SHP77 treated with DMSO at 0.1 percent for 48 hours (cell line): ENCODE measurements at regions not wholly inside any gene's neighbourhood (a gene's known extent, or its start where the extent isn't known, plus 50 kb on each side); places are given as distances from the start of the nearest gene placed in this dataset.
"Not testable (repeated sequence)": the region's sequence is repeated elsewhere in the genome, so short reads cannot be mapped to it uniquely, and the experiment has no call there.

Source experiments
- DNase-seq: peaks from one replicate; lab custom pipeline; 2025; lab: John Stamatoyannopoulos, UW

DNA sequence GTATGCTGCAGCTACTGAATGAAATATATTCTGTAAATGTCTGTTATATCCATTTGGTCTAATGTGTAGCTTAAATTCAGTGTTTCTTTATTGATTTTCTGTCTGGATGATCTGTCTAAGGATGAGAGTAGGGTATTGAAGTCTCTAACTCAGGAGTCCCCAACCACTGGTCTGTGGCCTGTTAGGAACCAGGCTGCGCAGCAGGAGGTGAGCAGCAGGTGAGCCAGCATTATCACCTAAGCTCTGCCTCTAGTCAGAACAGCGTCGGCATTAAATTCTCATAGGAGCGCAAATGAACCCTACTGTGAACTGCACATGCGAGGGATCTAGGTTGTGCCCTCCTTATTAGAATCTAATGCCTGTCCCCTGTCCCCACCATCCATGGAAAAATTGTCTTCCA is 329.7 kb upstream of the RGS6 start:
- no peak for DNase-seq

- DNase-seq: no peak
Measured at GRCh38 chr14:71604231-71604630, 328.0 kb upstream of the RGS6 start.

GRCh38 chr14:71606064-71606463 is 326.2 kb upstream of the RGS6 start:
- no peak for DNase-seq

- DNase-seq: no peak
Measured at GRCh38 chr14:71606575-71606974, 325.7 kb upstream of the RGS6 start.

DNA sequence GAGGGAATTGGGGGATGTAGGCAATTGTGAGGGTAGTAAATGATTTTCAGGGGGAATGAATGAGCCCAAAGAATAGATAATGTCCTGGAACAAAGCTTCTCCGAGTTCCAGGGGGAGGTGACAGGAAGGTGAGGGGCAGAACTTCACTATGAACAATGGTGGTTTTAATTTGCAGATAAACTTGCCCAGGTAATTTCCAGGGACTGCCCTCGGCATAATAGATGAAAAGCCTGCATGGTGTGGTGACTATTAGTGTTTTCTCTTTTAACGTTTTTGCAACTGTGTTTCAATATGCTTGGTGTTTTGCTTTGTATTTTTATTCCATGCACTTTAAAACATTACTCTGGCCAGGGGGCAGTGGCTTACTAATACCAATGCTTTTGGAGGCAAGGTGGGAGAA is 325.2 kb upstream of the RGS6 start:
- no peak for DNase-seq

GRCh38 chr14:71610149-71610548 is 322.1 kb upstream of the RGS6 start:
- DNase-seq: no peak

- DNase-seq: no peak
Measured at GRCh38 chr14:71610797-71611196, 321.4 kb upstream of the RGS6 start.

DNA sequence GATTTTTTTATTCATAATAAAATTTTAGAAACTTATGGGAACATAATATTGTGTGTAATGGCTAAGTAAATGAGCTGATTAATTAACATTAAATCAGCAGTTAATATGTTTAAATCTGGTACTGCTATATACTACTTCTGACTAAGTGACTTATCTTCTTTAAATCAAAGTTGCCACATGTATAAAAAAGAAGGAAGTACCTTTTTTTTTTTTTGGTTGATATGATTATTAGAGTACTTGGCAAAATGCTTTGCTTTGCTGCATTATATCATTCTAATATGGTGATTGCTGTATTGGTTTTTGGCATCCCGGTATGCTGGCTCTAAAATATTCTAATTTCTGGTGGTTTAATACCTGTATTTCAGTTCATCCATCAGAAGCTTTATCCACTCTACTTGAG is 319.1 kb upstream of the RGS6 start:
- DNase-seq: no peak

DNA sequence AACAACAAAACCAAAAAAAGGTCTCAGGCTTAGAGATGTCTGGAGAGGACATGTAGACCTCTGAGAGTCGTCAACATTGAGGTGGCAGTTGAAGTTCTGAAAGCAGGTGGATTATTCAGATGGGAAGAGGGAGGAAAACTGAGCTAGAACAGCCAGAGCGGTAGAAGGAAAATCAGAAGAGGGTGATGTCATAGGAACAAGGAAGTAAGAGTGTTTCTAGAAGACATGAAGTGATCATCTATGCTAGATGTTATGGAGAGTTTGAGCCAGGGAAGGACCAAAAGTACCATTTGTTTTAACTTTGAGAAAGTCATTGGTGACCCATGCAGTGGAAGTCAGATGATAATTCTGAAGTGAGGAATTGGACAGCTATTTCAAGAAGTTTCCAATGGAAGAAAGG is 316.2 kb upstream of the RGS6 start:
- no peak for DNase-seq

- DNase-seq: no peak
Measured at GRCh38 chr14:71618047-71618446, 314.2 kb upstream of the RGS6 start.

GRCh38 chr14:71618716-71619115 is 313.5 kb upstream of the RGS6 start:
- DNase-seq: no peak

GRCh38 chr14:71619472-71619871 is 312.8 kb upstream of the RGS6 start:
- DNase-seq: no peak

- no peak for DNase-seq
Measured at GRCh38 chr14:71620401-71620800, 311.8 kb upstream of the RGS6 start.

DNA sequence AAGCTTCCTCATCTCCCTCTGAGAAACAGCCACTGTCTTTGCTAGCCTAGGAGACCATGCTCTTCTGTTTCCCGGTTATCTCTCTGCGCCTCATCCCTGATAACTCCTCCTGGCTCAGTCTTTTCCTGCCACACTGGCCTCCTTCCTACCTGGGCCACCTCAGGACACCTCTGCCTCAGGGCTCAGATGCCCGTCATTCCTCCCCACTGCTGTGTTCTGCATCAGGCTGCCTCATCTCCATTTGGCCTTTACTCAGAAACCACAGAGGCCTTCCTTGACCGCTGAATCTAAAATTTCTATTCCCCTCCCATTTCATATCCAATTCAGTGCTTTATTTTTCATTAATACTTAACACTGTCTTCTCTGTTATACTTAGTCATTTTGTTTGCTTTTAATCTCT is 311.0 kb upstream of the RGS6 start:
- no peak for DNase-seq

- no peak for DNase-seq
Measured at GRCh38 chr14:71621980-71622605, 310.1 kb upstream of the RGS6 start.

- no peak for DNase-seq
Measured at GRCh38 chr14:71623939-71624338, 308.3 kb upstream of the RGS6 start.

- DNase-seq: no peak
Measured at GRCh38 chr14:71625175-71625574, 307.1 kb upstream of the RGS6 start.

GRCh38 chr14:71625891-71626701 is 306.1 kb upstream of the RGS6 start:
- DNase-seq: no peak

DNA sequence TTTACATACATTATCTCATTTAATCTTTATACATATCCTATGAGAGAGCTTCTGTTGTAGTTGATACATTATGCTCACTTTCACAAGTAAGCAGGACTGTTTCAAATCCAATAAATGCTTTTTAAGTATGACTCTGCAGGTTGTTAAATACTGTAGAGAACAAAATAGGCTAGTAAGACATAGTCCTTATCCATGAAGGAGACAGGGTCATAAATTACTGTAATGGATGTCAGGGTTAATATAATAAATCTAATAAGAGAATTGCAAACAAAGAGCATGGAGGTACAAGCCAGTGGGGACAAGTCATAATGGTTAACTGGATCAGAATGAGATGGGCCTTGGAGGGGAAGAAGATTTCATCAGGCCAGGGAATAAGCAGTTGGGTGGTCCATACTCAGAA is 303.8 kb upstream of the RGS6 start:
- DNase-seq: no peak

GRCh38 chr14:71629250-71629649 is 303.0 kb upstream of the RGS6 start:
- no peak for DNase-seq

DNA sequence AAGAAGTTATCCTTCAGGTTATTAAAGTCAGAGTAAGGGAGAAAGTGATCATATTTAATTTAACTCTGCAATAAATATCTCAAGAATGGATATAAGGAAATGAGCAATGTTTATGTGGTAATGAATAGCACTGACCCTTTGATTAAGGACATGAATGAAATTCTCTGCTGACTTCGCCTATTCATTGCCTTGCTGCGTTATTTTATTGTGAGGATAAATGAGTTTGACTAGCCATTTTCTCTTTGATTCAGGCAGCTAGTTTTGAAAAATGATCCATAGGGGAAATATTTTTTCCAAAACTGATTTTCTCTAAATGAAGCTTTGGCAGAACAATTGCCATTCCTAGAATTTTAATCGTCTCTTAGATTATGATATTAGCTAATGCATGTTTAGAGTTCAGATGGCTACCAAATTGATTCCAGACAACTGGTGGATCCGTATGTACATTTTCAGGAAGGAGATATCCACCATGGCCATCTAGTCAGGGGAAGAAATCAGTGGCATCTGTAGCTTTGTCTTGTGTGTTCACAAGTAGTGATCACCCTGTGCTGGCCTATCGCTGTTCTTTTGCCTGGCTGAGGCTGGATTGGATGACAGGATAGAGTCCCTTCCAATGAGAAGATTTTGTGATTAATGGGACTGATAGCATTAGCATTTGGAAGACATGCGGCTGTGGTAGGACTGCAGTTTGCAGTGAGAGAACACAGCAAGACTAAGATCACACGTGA is 302.3 kb upstream of the RGS6 start:
- DNase-seq: no peak

DNA sequence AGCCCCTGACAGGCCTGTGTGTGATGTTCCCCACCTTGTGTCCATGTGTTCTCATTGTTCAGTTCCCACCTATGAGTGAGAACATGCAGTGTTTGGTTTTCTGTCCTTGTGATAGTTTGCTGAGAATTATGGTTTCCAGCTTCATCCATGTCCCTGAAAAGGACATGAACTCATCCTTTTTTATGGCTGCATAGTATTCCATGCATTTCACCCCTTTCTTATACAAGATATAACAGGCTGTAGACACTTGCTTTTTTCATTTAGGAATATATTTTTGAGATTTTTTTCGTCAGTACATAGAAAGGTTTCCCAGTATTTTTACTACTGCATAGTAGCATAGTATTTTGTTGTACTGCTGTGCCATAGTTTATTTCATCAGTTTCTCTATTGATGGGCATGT is 301.2 kb upstream of the RGS6 start:
- DNase-seq: not testable (repeated sequence)

DNA sequence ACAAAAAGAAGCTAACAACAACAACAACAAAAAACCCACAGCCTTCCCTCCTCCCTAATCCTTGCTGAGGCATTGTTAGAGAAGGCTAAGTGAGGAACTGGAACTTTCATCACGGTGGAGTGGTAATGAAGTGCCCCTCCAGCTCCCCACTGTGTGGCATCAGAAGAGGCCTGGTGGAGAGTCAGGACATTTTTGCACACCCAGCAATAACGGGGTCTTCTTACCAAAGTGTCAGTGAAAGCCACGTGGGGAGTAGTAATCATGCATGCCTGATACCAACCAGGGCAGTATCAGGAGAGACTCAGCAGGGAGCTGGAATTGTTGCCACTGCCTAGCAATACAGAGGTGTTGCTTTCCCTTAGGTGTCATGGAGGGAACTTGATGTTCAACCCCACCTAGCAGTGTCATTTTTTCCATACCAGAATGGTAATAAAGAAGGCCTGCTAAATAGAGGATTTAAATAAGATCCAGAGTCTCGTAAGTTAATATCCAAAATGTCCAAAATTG is 299.7 kb upstream of the RGS6 start:
- no peak for DNase-seq
